Spleen (tissue), 7 donors: ENCODE measurements at regions not wholly inside any gene's neighbourhood (a gene's known extent, or its start where the extent isn't known, plus 50 kb on each side); places are given as distances from the start of the nearest gene placed in this dataset.

Experiments used
- CTCF ChIP-seq, 11 experiments: fragments of 200-600 bp in 7 of 11; fragments of 450-650 bp in 4 of 11; sonication (generic) in 4 of 11; IDR thresholded peaks in 8 of 11; conservative IDR thresholded peaks in 3 of 11; 1 replicate in 7 of 11; 2 replicates in 4 of 11; pipeline versions ENCODE4 v1.4.0 to v1.8.0; 2016 to 2021; ENCODE audit warnings: antibody characterized with exemption in 11 of 11, inconsistent platforms in 4 of 11, mild to moderate bottlenecking in 1 of 11
- POLR2AphosphoS5 ChIP-seq, 3 donors: sonication (generic); formaldehyde crosslinking; IDR thresholded peaks; one replicate each; pipeline ENCODE4 v1.5.1; 2017; ENCODE audit warnings: antibody characterized with exemption in 3 of 3
- donor health status: DM: no; HTN: no; CAD: no; lungs with moderate emphysema.
- donor health status: DM: no; HTN: no; CAD: no.
- donor health status: DM: no; HTN: no; CAD: no.

- TF ChIP-seq POLR2AphosphoS5 (IDR thresholded peaks at IDR 0.05) (no peak), CTCF (IDR thresholded peaks at IDR 0.05 in 8 of 11, conservative IDR thresholded peaks at IDR 0.05 in 3 of 11) (no peak)
Observed at GRCh38 chr4:136156947-136157346, 1375.3 kb downstream of the PCDH18 start.
